ENCODE measurements at regions not wholly inside any gene's neighbourhood (a gene's known extent, or its start where the extent isn't known, plus 50 kb on each side); places are given as distances from the start of the nearest gene placed in this dataset.

- Histone ChIP-seq H3K9ac (ENCODE audit: low read length) (no peak overlapping the region), H3K9me3 (ENCODE audit: control extremely low read depth in 1 of 3, control insufficient read depth in 2 of 3, insufficient read depth in 1 of 3, low read length in 2 of 3) (peaks cover 0 to 14% (median 0%) of the 10 kb centered on the region in 3 donors), H3K27ac (ENCODE audit: low read length in 2 of 2) (no peak overlapping the region), H2AFZ (ENCODE audit: insufficient read depth, low read depth, low read length, poor library complexity, severe bottlenecking) (no peak overlapping the region), H3K79me2 (ENCODE audit: control insufficient read depth, insufficient read depth, low read length) (no peaks in the 10 kb centered on the region), H3K36me3 (replicated peaks in 1 of 2; ENCODE audit: control extremely low read depth in 1 of 2, control insufficient read depth in 1 of 2, extremely low read depth in 1 of 2, insufficient read depth in 2 of 2, low read length in 1 of 2) (no peaks in the 10 kb centered on the region), H3K4me2 (replicated peaks; ENCODE audit: low read depth, low read length, poor library complexity, severe bottlenecking) (no peak overlapping the region), H4K20me1 (ENCODE audit: control insufficient read depth, insufficient read depth, low read length, poor library complexity, severe bottlenecking) (no peaks in the 10 kb centered on the region), H3K4me1 (ENCODE audit: control insufficient read depth in 2 of 2, insufficient read depth in 2 of 2, low read length in 2 of 2) (no peaks in the 10 kb centered on the region), H3K27me3 (replicated peaks in 1 of 4; ENCODE audit: control extremely low read depth in 1 of 4, control insufficient read depth in 3 of 4, insufficient read depth in 4 of 4, low read length in 3 of 4) (no peaks in the 10 kb centered on the region), H3K4me3 (ENCODE audit: control extremely low read depth in 1 of 5, extremely low read depth in 1 of 5, insufficient read depth in 1 of 5, low read depth in 2 of 5, low read length in 4 of 5) (no peak overlapping the region)
- H3K27me3 Mint-ChIP-seq, result peaks cover 4% of the 10 kb centered on the region
- ATAC-seq (ENCODE audit: low read depth), result no peak
- ChIA-PET CTCF (no interaction called here), POLR2A (no interaction called here)
- no peaks in the 10 kb centered on the region for H3K9me3 Mint-ChIP-seq (ENCODE audit: insufficient read depth)
- WGBS (ENCODE audit: insufficient coverage), result no CpG with 5 or more reads among the region's 2 CpGs
- DNase-seq, result no peak
- intact Hi-C loops (cut with micrococcal nuclease), result no loop called here
- no peak overlapping the region for H3K27ac Mint-ChIP-seq
- H3K4me1 Mint-ChIP-seq, result no peaks in the 10 kb centered on the region
- TF ChIP-seq EZH2 (IDR thresholded peaks at IDR 0.05; ENCODE audit: borderline replicate concordance, insufficient read depth, low read depth, low read length, poor library complexity, severe bottlenecking) (no peak), CTCF (IDR thresholded peaks at IDR 0.05) (no peak)
- H3K4me3 Mint-ChIP-seq, result no peak overlapping the region
Measured at GRCh38 chr19:30283556-30283955, 88.6 kb upstream of the ZNF536 start.

DNA sequence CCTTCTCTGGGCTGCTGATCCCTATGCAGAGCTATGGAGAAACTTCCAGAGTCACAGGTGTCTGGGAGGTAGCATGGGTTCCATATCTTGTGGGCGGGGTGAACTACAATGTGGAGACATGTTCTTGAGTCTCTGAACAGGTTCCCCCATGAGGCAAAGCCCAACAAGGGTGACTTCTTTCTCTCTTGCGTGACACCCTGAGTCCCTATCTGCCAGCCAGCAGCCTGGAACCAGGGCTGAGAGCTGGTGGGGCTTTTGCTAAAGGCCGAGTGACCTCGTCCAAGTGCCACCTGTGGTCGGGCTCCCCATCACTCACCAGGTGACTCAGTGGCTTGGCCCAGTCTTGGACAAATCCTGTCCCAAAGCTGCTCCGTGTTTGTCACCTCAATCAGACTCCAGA, 88.0 kb upstream of the ZNF536 start:
- CTCF ChIA-PET, result no interaction called here
- DNase-seq (no peak), ATAC-seq (ENCODE audit: low read depth) (no peak)
- no peak overlapping the region for H3K4me3 ChIP-seq (ENCODE audit: control extremely low read depth in 1 of 5, extremely low read depth in 1 of 5, insufficient read depth in 1 of 5, low read depth in 2 of 5, low read length in 4 of 5)
- POLR2A ChIA-PET, result no interaction called here
- H3K27me3 Mint-ChIP-seq, result peaks cover 4% of the 10 kb centered on the region
- no peaks in the 10 kb centered on the region for H4K20me1 ChIP-seq (ENCODE audit: control insufficient read depth, insufficient read depth, low read length, poor library complexity, severe bottlenecking)
- H3K27ac Mint-ChIP-seq, result no peak overlapping the region
- H3K4me1 ChIP-seq (ENCODE audit: control insufficient read depth in 2 of 2, insufficient read depth in 2 of 2, low read length in 2 of 2), result no peaks in the 10 kb centered on the region
- no peak overlapping the region for H3K4me3 Mint-ChIP-seq
- no peak overlapping the region for H3K4me2 ChIP-seq (replicated peaks; ENCODE audit: low read depth, low read length, poor library complexity, severe bottlenecking)
- 80% methylated on average over 6 of the region's 6 CpGs for WGBS (ENCODE audit: insufficient coverage)
- no peaks in the 10 kb centered on the region for H3K9me3 Mint-ChIP-seq (ENCODE audit: insufficient read depth)
- peaks cover 0 to 9% (median 0%) of the 10 kb centered on the region in 3 donors for H3K9me3 ChIP-seq (ENCODE audit: control extremely low read depth in 1 of 3, control insufficient read depth in 2 of 3, insufficient read depth in 1 of 3, low read length in 2 of 3)
- H3K9ac ChIP-seq (ENCODE audit: low read length), result no peak overlapping the region
- no peaks in the 10 kb centered on the region for H3K36me3 ChIP-seq (replicated peaks in 1 of 2; ENCODE audit: control extremely low read depth in 1 of 2, control insufficient read depth in 1 of 2, extremely low read depth in 1 of 2, insufficient read depth in 2 of 2, low read length in 1 of 2)
- H3K27me3 ChIP-seq (replicated peaks in 1 of 4; ENCODE audit: control extremely low read depth in 1 of 4, control insufficient read depth in 3 of 4, insufficient read depth in 4 of 4, low read length in 3 of 4), result no peaks in the 10 kb centered on the region
- no peaks in the 10 kb centered on the region for H3K4me1 Mint-ChIP-seq
- TF ChIP-seq EZH2 (IDR thresholded peaks at IDR 0.05; ENCODE audit: borderline replicate concordance, insufficient read depth, low read depth, low read length, poor library complexity, severe bottlenecking) (no peak), CTCF (IDR thresholded peaks at IDR 0.05) (no peak)
- H2AFZ ChIP-seq (ENCODE audit: insufficient read depth, low read depth, low read length, poor library complexity, severe bottlenecking), result no peak overlapping the region
- no peak overlapping the region for H3K27ac ChIP-seq (ENCODE audit: low read length in 2 of 2)
- no peaks in the 10 kb centered on the region for H3K79me2 ChIP-seq (ENCODE audit: control insufficient read depth, insufficient read depth, low read length)
- intact Hi-C loops (cut with micrococcal nuclease), result no loop called here
